ENCODE measurements at regions not wholly inside any gene's neighbourhood (a gene's known extent, or its start where the extent isn't known, plus 50 kb on each side); places are given as distances from the start of the nearest gene placed in this dataset.

GRCh38 chr4:84378983-84379382, 120.1 kb downstream of the NKX6-1 start:
- peaks cover 0 to 4% (median 0%) of the 10 kb centered on the region in 4 donors for H3K9me3 ChIP-seq (ENCODE audit: control insufficient read depth in 4 of 4, insufficient read depth in 3 of 4, low read length in 3 of 4)
- H3K4me3 ChIP-seq: no peak overlapping the region
- no peaks in the 10 kb centered on the region for H3K36me3 ChIP-seq (ENCODE audit: control insufficient read depth in 4 of 4, insufficient read depth in 4 of 4, low read length in 4 of 4)
- no peak for TF ChIP-seq CTCF (IDR thresholded peaks at IDR 0.05; ENCODE audit: control extremely low read depth, extremely low read depth)
- H3K9ac ChIP-seq (ENCODE audit: insufficient read depth in 1 of 2, low read length in 2 of 2): no peak overlapping the region
- ATAC-seq (ENCODE audit: insufficient read depth, low FRiP score) (no peak), DNase-seq (no peak)
- no peaks in the 10 kb centered on the region for H3K4me1 ChIP-seq (ENCODE audit: control insufficient read depth in 5 of 5, insufficient read depth in 5 of 5, low read length in 5 of 5)
- H3K27me3 ChIP-seq (ENCODE audit: control insufficient read depth in 3 of 3, insufficient read depth in 3 of 3, low read length in 2 of 3): peaks cover 0 to 3% (median 0%) of the 10 kb centered on the region in 3 donors
- 28 to 37% methylated on average over 4 of the region's 4 CpGs for WGBS, 2 donors
- H3K27ac ChIP-seq (ENCODE audit: low read depth in 1 of 2, low read length in 1 of 2): no peak overlapping the region

GRCh38 chr4:84378356-84378755, 120.7 kb downstream of the NKX6-1 start:
- Histone ChIP-seq H3K4me1 (ENCODE audit: control insufficient read depth in 5 of 5, insufficient read depth in 5 of 5, low read length in 5 of 5) (no peaks in the 10 kb centered on the region), H3K27ac (ENCODE audit: low read depth in 1 of 2, low read length in 1 of 2) (no peak overlapping the region), H3K4me3 (no peak overlapping the region), H3K36me3 (ENCODE audit: control insufficient read depth in 4 of 4, insufficient read depth in 4 of 4, low read length in 4 of 4) (no peaks in the 10 kb centered on the region), H3K9ac (ENCODE audit: insufficient read depth in 1 of 2, low read length in 2 of 2) (no peak overlapping the region), H3K9me3 (ENCODE audit: control insufficient read depth in 4 of 4, insufficient read depth in 3 of 4, low read length in 3 of 4) (peaks cover 0 to 4% (median 0%) of the 10 kb centered on the region in 4 donors), H3K27me3 (ENCODE audit: control insufficient read depth in 3 of 3, insufficient read depth in 3 of 3, low read length in 2 of 3) (peaks cover 0 to 3% (median 0%) of the 10 kb centered on the region in 3 donors)
- TF ChIP-seq CTCF (IDR thresholded peaks at IDR 0.05; ENCODE audit: control extremely low read depth, extremely low read depth): no peak
- no peak for DNase-seq
- WGBS, 2 donors: 64 to 79% methylated on average over 5 of the region's 5 CpGs
- no peak for ATAC-seq (ENCODE audit: insufficient read depth, low FRiP score)

GRCh38 chr4:84366907-84367306, 132.2 kb downstream of the NKX6-1 start:
- no peak overlapping the region for H3K4me3 ChIP-seq
- no peak overlapping the region for H3K27ac ChIP-seq (ENCODE audit: low read depth in 1 of 2, low read length in 1 of 2)
- H3K27me3 ChIP-seq (ENCODE audit: control insufficient read depth in 3 of 3, insufficient read depth in 3 of 3, low read length in 2 of 3): no peaks in the 10 kb centered on the region
- ATAC-seq (ENCODE audit: insufficient read depth, low FRiP score) (no peak), DNase-seq (no peak)
- H3K36me3 ChIP-seq (ENCODE audit: control insufficient read depth in 4 of 4, insufficient read depth in 4 of 4, low read length in 4 of 4): no peaks in the 10 kb centered on the region
- no peak for TF ChIP-seq CTCF (IDR thresholded peaks at IDR 0.05; ENCODE audit: control extremely low read depth, extremely low read depth)
- peaks cover 0 to 3% (median 0%) of the 10 kb centered on the region in 4 donors for H3K9me3 ChIP-seq (ENCODE audit: control insufficient read depth in 4 of 4, insufficient read depth in 3 of 4, low read length in 3 of 4)
- no peaks in the 10 kb centered on the region for H3K4me1 ChIP-seq (ENCODE audit: control insufficient read depth in 5 of 5, insufficient read depth in 5 of 5, low read length in 5 of 5)
- H3K9ac ChIP-seq (ENCODE audit: insufficient read depth in 1 of 2, low read length in 2 of 2): no peak overlapping the region
- whole genome bisulfite sequencing, 2 donors: 93 to 94% methylated on average over 2 of the region's 2 CpGs

GRCh38 chr4:84366161-84366560, 132.9 kb downstream of the NKX6-1 start:
- no peak overlapping the region for H3K9ac ChIP-seq (ENCODE audit: insufficient read depth in 1 of 2, low read length in 2 of 2)
- no peak for TF ChIP-seq CTCF (IDR thresholded peaks at IDR 0.05; ENCODE audit: control extremely low read depth, extremely low read depth)
- H3K27me3 ChIP-seq (ENCODE audit: control insufficient read depth in 3 of 3, insufficient read depth in 3 of 3, low read length in 2 of 3): no peaks in the 10 kb centered on the region
- no peak for DNase-seq
- H3K36me3 ChIP-seq (ENCODE audit: control insufficient read depth in 4 of 4, insufficient read depth in 4 of 4, low read length in 4 of 4): no peaks in the 10 kb centered on the region
- H3K27ac ChIP-seq (ENCODE audit: low read depth in 1 of 2, low read length in 1 of 2): no peak overlapping the region
- 56 to 57% methylated on average over 3 of the region's 3 CpGs for WGBS, 2 donors
- no peak for ATAC-seq (ENCODE audit: insufficient read depth, low FRiP score)
- H3K4me1 ChIP-seq (ENCODE audit: control insufficient read depth in 5 of 5, insufficient read depth in 5 of 5, low read length in 5 of 5): no peaks in the 10 kb centered on the region
- H3K9me3 ChIP-seq (ENCODE audit: control insufficient read depth in 4 of 4, insufficient read depth in 3 of 4, low read length in 3 of 4): peaks cover 0 to 3% (median 0%) of the 10 kb centered on the region in 4 donors
- no peak overlapping the region for H3K4me3 ChIP-seq

Data from lung (tissue), 11 donors.